HG02588 (cell line): ENCODE measurements at regions not wholly inside any gene's neighbourhood (a gene's known extent, or its start where the extent isn't known, plus 50 kb on each side); places are given as distances from the start of the nearest gene placed in this dataset.

Experiments used
- ATAC-seq: cut with Tn5 transposase; IDR thresholded peaks from one replicate; pipeline ENCODE4 v1.9.1; 2021; ENCODE audit warnings: mild to moderate bottlenecking, moderate library complexity; ENCODE audit not compliant: unreplicated experiment

- no peak for ATAC-seq
Observed at GRCh38 chr1:118364882-118365281, 179.9 kb upstream of the SPAG17 start.

- no peak for ATAC-seq
Observed at GRCh38 chr1:118363396-118363795, 178.4 kb upstream of the SPAG17 start.

GRCh38 chr1:118360817-118361216 is 175.8 kb upstream of the SPAG17 start:
- no peak for ATAC-seq

GRCh38 chr1:118346936-118347335 is 161.9 kb upstream of the SPAG17 start:
- ATAC-seq = no peak

- ATAC-seq = no peak
Observed at GRCh38 chr1:118340928-118341910, 156.2 kb upstream of the SPAG17 start.

- no peak for ATAC-seq
Observed at GRCh38 chr1:118339400-118340124, 154.5 kb upstream of the SPAG17 start.

- no peak for ATAC-seq
Observed at GRCh38 chr1:118338936-118339335, 153.9 kb upstream of the SPAG17 start.

- ATAC-seq = no peak
Observed at GRCh38 chr1:118337346-118337745, 152.3 kb upstream of the SPAG17 start.

- peak; percentile 98 for ATAC-seq
Observed at GRCh38 chr1:118335331-118335732, 150.3 kb upstream of the SPAG17 start.

GRCh38 chr1:118334506-118334905 is 149.5 kb upstream of the SPAG17 start:
- ATAC-seq = no peak

GRCh38 chr1:118333601-118334210 is 148.7 kb upstream of the SPAG17 start:
- no peak for ATAC-seq

GRCh38 chr1:118326960-118327629 is 142.1 kb upstream of the SPAG17 start:
- ATAC-seq = no peak

- no peak for ATAC-seq
Observed at GRCh38 chr1:118325550-118326225, 140.7 kb upstream of the SPAG17 start.

- ATAC-seq = no peak
Observed at GRCh38 chr1:118323246-118323645, 138.2 kb upstream of the SPAG17 start.

- ATAC-seq = no peak
Observed at GRCh38 chr1:118322331-118322730, 137.3 kb upstream of the SPAG17 start.

GRCh38 chr1:118321840-118322239 is 136.8 kb upstream of the SPAG17 start:
- no peak for ATAC-seq

GRCh38 chr1:118317842-118318614 is 133.0 kb upstream of the SPAG17 start:
- ATAC-seq = no peak

GRCh38 chr1:118306851-118307250 is 121.8 kb upstream of the SPAG17 start:
- no peak for ATAC-seq

GRCh38 chr1:118304722-118305359 is 119.8 kb upstream of the SPAG17 start:
- no peak for ATAC-seq
